ENCODE measurements at regions not wholly inside any gene's neighbourhood (a gene's known extent, or its start where the extent isn't known, plus 50 kb on each side); places are given as distances from the start of the nearest gene placed in this dataset.

GRCh38 chr4:41318839-41319530, 62.3 kb downstream of the UCHL1 start:
- ChIA-PET POLR2A (interaction anchor here (0.8 to 1.8 kb wide), 5 partner anchors 8 to 42 kb away, joined by 3 to 4 read pairs (median 4); no protein-coding TSS in a partner anchor), CTCF (interaction anchor here (0.8 to 3.4 kb wide), 3 partner anchors 38 to 93 kb away, joined by 3 to 11 read pairs (median 3); no protein-coding TSS in a partner anchor)
- intact Hi-C loops (cut with micrococcal nuclease): no loop called here
- peak; percentile 38 for DNase-seq (ENCODE audit: unreplicated experiment)
- Mint-ChIP-seq H3K4me3 (ENCODE audit: unreplicated experiment) (no peak overlapping the region), H3K9me3 (ENCODE audit: unreplicated experiment) (peaks cover 9% of the 10 kb centered on the region), H3K4me1 (ENCODE audit: insufficient read depth, unreplicated experiment) (peaks cover 18% of the 10 kb centered on the region), H3K27ac (ENCODE audit: low read depth, unreplicated experiment) (peak overlapping the region; percentile 5), H3K27me3 (ENCODE audit: insufficient read depth, unreplicated experiment) (no peaks in the 10 kb centered on the region), H3K36me3 (ENCODE audit: insufficient read depth, unreplicated experiment) (no peaks in the 10 kb centered on the region)
- no TSS peak for BruUV-seq (replicated peaks)
- TF ChIP-seq CTCF (IDR thresholded peaks at IDR 0.05; ENCODE audit: unreplicated experiment): no peak

GRCh38 chr4:41319553-41319952, 62.8 kb downstream of the UCHL1 start:
- peaks cover 9% of the 10 kb centered on the region for H3K9me3 Mint-ChIP-seq (ENCODE audit: unreplicated experiment)
- H3K4me3 Mint-ChIP-seq (ENCODE audit: unreplicated experiment): no peak overlapping the region
- CTCF ChIA-PET: interaction anchor here (0.6 to 3.4 kb wide), 6 partner anchors 23 to 627 kb away, joined by 3 to 11 read pairs (median 3); no protein-coding TSS in a partner anchor
- intact Hi-C loops (cut with micrococcal nuclease): no loop called here
- peaks cover 18% of the 10 kb centered on the region for H3K4me1 Mint-ChIP-seq (ENCODE audit: insufficient read depth, unreplicated experiment)
- peak overlapping the region; percentile 5 for H3K27ac Mint-ChIP-seq (ENCODE audit: low read depth, unreplicated experiment)
- peak; percentile 40 for DNase-seq (ENCODE audit: unreplicated experiment)
- POLR2A ChIA-PET: interaction anchor here (0.5 to 1.8 kb wide), 6 partner anchors 8 to 85 kb away, joined by 3 to 4 read pairs (median 4); no protein-coding TSS in a partner anchor
- no peaks in the 10 kb centered on the region for H3K36me3 Mint-ChIP-seq (ENCODE audit: insufficient read depth, unreplicated experiment)
- no peak for TF ChIP-seq CTCF (IDR thresholded peaks at IDR 0.05; ENCODE audit: unreplicated experiment)
- no peaks in the 10 kb centered on the region for H3K27me3 Mint-ChIP-seq (ENCODE audit: insufficient read depth, unreplicated experiment)
- no TSS peak for BruUV-seq (replicated peaks)

GRCh38 chr4:41320278-41320677, 63.5 kb downstream of the UCHL1 start:
- no peak overlapping the region for H3K4me3 Mint-ChIP-seq (ENCODE audit: unreplicated experiment)
- no peak for DNase-seq (ENCODE audit: unreplicated experiment)
- no peak overlapping the region for H3K27ac Mint-ChIP-seq (ENCODE audit: low read depth, unreplicated experiment)
- intact Hi-C loops (cut with micrococcal nuclease): no loop called here
- H3K9me3 Mint-ChIP-seq (ENCODE audit: unreplicated experiment): peaks cover 9% of the 10 kb centered on the region
- ChIA-PET POLR2A (interaction anchor here (0.5 to 1.8 kb wide), 4 partner anchors 9 to 41 kb away, joined by 3 to 4 read pairs (median 4); no protein-coding TSS in a partner anchor), CTCF (interaction anchor here (0.6 to 3.4 kb wide), 5 partner anchors 39 to 1011 kb away, joined by 3 to 11 read pairs (median 3); no protein-coding TSS in a partner anchor)
- no TSS peak for BruUV-seq (replicated peaks)
- H3K36me3 Mint-ChIP-seq (ENCODE audit: insufficient read depth, unreplicated experiment): no peaks in the 10 kb centered on the region
- peaks cover 18% of the 10 kb centered on the region for H3K4me1 Mint-ChIP-seq (ENCODE audit: insufficient read depth, unreplicated experiment)
- H3K27me3 Mint-ChIP-seq (ENCODE audit: insufficient read depth, unreplicated experiment): no peaks in the 10 kb centered on the region
- TF ChIP-seq CTCF (IDR thresholded peaks at IDR 0.05; ENCODE audit: unreplicated experiment): no peak

GRCh38 chr4:41320786-41321185, 64.1 kb downstream of the UCHL1 start:
- no peak for DNase-seq (ENCODE audit: unreplicated experiment)
- TF ChIP-seq CTCF (IDR thresholded peaks at IDR 0.05; ENCODE audit: unreplicated experiment): no peak
- Mint-ChIP-seq H3K9me3 (ENCODE audit: unreplicated experiment) (peaks cover 9% of the 10 kb centered on the region), H3K4me1 (ENCODE audit: insufficient read depth, unreplicated experiment) (peaks cover 18% of the 10 kb centered on the region), H3K36me3 (ENCODE audit: insufficient read depth, unreplicated experiment) (no peaks in the 10 kb centered on the region), H3K27me3 (ENCODE audit: insufficient read depth, unreplicated experiment) (no peaks in the 10 kb centered on the region), H3K4me3 (ENCODE audit: unreplicated experiment) (no peak overlapping the region), H3K27ac (ENCODE audit: low read depth, unreplicated experiment) (no peak overlapping the region)
- POLR2A ChIA-PET: interaction anchor here (1.5 kb wide), 1 partner anchor 25 kb away, joined by 4 read pairs; no protein-coding TSS in a partner anchor
- CTCF ChIA-PET: interaction anchor here (0.7 to 3.4 kb wide), 3 partner anchors 40 to 1049 kb away, joined by 3 to 11 read pairs (median 3); no protein-coding TSS in a partner anchor
- no TSS peak for BruUV-seq (replicated peaks)
- intact Hi-C loops (cut with micrococcal nuclease): no loop called here

All from MCF 10A (cell line).